ENCODE measurements at regions not wholly inside any gene's neighbourhood (a gene's known extent, or its start where the extent isn't known, plus 50 kb on each side); places are given as distances from the start of the nearest gene placed in this dataset.
"Not testable (repeated sequence)": the region's sequence is repeated elsewhere in the genome, so short reads cannot be mapped to it uniquely, and the experiment has no call there.

DNA sequence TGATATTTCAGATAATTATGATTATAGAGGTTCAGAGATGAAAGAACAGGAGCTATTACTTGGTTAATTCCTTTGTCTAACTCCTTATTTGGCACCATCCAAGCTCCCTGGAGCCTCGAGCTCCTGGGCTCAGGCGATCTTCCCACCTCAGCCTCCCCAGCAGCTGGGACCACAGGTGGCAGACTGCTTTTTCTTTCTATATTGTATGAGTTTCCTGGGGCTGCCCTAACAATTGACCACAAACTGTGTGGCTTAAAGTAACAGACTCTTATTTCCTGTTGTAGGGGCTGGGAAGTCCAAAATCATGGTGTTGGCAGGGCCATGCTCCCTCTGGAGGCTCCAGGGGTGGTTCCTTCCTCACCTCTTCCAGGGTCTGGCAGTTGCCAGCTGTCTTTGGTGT, 163.3 kb upstream of the ADCY1 start:
- no peak for DNase-seq

GRCh38 chr7:45413419-45413818, 160.7 kb upstream of the ADCY1 start:
- DNase-seq = no peak

- no peak for DNase-seq
These were observed 159.9 kb upstream of the ADCY1 start for GRCh38 chr7:45414226-45414625.

- DNase-seq = no peak
These were observed 158.9 kb upstream of the ADCY1 start for GRCh38 chr7:45415265-45415664.

DNA sequence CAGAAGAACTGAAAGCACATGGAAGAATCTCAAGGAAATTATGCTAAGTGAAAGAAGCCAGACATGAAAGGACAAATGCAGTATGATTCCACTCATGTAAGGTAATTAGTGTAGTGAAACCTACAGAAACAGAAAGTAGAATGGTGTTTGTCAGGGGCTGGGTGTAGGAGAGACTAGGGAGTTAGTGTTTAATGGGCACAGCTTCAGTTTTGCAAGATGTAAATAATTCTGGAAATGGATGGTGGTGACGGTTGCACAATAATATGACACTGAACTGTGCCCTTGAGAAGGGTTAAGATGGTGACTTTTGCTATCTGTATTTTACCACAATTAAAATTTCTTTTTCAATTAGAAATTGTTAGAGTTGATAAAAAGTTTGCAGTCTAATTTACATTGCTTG, 157.3 kb upstream of the ADCY1 start:
- no peak for DNase-seq

DNA sequence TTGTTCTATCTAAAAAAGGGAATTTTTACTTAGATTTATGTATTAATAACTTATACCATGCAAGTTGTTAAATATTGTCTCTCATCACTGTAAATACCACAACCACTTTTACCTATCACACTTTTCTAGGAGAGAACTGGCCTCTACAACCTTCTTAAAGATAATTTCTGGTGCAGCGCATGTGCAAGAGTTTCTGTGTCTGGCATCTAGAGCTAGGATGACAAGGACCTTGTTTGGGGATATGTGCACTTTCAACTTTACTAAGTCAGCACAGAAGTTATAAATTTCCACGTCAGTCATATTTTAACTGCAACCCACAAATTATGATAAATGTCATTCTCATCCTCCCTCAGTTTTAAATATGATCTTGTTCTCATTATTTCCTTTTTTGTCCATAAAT, 156.9 kb upstream of the ADCY1 start:
- no peak for DNase-seq

- no peak for DNase-seq
These were observed 156.4 kb upstream of the ADCY1 start for GRCh38 chr7:45417735-45418134.

DNA sequence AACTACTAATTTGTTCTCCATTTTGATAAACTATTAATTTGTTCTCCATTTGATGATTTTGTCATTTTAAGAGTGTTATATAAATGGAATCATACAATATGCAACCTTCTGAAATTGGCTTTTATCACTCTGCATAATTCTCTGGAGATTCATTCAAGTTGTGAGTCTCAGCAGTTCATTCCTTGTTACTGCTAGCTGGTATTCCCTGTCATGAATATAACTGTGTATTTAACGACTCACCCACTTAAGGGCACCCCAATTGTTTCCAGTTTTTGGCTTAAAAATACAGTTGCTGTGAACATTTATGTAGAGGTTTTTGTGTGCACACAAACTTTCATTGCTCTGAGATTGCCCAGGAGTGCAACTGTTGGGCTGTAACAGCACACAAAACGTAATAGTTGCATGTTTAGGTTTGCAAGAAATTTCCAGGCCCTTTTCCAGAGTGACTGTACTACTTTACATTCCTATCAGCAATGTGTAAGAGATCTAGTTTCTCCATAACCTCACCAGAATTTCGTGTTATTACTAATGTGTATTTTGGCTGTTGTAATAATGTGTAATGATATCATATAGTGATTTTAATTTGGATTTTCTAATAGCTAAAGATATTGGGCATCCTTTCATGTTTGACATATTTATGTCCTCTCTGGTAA, 153.2 kb upstream of the ADCY1 start:
- DNase-seq = no peak

DNA sequence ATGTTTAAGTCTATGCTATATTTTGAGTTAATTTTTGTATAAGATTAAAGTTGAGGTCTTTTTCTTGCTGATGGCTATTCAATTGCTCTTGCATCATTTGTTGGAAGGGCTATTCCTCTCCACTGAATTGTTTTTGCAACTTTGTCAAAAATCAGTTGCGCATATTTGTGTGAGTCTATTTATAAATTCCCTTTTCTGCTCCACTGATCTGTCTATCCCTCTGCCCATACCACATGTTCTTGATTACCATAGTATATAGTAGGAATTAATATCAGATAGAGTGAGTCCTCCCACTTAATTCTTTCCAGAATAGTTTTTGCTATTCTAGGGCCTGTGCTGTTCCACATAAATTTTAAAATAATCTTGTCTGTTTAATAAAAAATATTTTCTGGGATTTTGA, 152.4 kb upstream of the ADCY1 start:
- DNase-seq = no peak

- no peak for DNase-seq
These were observed 143.8 kb upstream of the ADCY1 start for GRCh38 chr7:45430397-45430796.

GRCh38 chr7:45434167-45434784, 139.9 kb upstream of the ADCY1 start:
- no peak for DNase-seq

GRCh38 chr7:45435131-45435530, 139.0 kb upstream of the ADCY1 start:
- no peak for DNase-seq

DNA sequence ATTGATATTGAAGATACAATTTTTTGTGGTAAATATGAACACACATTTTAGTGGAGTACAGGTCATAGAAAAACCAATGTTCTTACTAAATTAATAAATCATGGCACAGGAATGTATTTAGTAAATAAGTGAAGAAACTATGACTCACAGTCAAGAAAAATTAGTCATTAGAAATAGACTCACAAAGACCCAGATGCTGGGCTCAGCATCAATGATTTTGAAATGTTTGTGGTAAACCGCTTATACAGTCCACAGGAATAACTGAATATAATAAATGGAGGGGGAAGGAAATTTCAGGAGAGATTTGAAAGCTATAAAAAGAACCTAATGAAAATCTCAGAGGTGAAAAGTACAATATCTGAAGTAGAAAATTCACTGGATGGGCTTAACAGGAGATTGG, 138.3 kb upstream of the ADCY1 start:
- peak; percentile 63 for DNase-seq

- not testable (repeated sequence) for DNase-seq
These were observed 133.4 kb upstream of the ADCY1 start for GRCh38 chr7:45440776-45441175.

GRCh38 chr7:45443263-45443662, 130.9 kb upstream of the ADCY1 start:
- DNase-seq = no peak

DNA sequence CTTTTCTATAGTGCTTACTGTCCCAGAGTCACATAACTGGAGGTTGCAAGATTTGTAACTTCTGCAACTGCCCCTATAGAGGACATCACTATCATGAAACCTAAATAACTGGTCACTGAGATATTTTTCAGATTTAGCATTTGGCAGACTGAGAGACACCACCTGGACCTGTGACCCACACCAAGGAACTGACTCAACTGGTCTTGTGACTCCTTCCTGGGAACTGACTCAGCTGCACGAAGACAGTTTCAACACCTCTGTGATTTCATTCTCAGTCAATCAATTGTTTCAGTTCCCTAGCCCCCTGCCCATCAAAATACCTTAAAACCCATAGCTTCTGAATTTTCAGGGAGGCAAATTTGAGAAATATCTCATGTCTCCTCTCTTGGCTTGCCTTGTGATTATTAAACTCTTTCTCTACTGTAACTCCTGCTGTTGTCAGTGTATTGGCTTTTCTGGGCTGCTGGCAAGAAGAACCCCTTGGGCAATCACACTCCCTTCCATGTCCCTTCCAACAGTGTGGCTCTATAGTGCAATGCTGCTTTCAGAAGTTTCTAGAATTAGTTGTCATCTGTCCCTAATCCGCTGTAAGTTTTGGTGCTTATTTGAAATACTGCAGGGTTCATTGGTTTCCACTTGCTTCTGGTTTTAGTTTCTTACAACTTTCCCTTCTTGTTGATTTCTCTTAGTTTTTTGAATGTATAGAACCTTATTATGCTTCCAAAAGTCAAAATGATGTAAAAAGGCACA, 127.8 kb upstream of the ADCY1 start:
- DNase-seq = no peak

GRCh38 chr7:45447296-45447695, 126.9 kb upstream of the ADCY1 start:
- DNase-seq = no peak

DNA sequence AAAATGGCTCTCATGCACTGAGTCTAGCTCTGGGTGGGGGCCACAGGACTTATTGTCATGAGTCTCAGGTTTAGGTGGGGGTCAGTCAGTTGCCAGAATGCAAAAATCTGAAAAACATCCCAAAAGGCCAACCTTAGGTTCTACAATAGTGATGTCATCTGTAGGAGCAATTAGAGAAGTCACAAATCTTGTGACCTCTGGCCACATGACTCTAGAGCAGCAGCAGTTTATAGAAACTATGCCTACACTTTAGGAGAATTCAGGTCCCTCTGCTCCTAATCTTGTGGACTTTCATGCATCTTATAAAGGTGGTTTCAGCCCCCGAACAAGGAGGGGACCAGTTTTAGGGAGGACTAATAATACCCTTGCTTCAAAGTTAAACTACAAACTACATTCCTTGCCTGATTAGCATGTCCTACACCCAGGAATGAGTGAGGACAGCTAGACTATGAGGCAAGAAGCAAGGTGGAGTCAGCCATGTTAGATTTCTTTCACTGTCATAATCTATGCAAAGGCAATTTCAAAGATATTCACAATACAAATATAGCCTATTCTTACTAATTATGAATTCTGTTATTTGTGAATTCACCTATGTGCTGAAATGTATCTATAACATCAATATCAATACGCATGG, 123.5 kb upstream of the ADCY1 start:
- no peak for DNase-seq

DNA sequence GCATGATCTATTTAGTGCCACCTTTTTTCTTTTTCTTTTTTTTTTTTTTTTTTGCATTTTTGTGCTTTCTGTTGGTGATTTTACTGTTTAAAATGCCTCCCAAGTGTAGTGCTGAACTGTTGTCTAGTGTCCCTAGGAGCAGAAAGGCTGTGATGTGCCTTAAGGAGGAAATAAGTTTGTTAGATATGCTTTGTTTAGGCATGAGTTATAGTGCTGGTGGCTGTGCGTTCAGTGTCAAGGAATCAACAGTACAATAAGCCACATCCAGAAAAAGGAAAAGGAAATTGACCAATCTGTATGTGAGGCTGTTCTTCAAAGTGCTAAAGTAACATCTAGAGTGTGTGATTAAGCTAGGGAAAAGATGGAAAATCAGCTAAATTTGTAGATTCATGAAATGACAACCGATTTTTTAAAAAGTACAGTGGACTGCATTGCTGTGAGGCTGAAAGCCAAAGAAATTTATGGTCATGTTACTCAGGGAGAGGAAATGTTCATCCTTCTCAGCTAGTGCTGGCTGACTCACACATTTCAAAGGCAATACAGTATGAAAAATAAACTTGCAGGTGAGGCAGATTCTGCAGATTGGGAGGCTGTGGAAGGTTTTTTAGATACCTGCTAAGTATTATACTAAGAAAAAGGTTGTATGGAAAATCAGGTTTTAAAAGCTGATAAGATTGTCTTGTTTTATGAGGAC, 122.7 kb upstream of the ADCY1 start:
- no peak for DNase-seq

DNA sequence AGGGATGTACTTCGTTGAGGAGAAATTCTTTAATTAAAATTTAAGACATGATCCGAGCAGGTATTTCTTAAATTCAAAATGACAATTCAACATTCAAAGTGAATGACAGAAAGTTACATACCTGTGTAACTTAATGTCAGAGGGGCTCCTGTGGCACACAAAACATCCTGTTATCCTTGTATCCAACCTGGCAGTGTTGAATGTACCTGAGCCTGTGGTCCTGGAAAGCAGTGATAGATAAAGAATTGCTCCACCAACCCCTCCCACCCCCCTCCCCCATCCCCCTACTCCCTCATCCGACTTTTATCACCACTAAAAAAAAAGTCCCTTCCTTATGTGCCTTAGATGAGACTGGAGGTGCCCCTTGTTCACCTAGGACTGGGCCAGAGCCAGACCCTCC, 119.4 kb upstream of the ADCY1 start:
- DNase-seq = no peak

GRCh38 chr7:45455662-45456061, 118.5 kb upstream of the ADCY1 start:
- no peak for DNase-seq

DNA sequence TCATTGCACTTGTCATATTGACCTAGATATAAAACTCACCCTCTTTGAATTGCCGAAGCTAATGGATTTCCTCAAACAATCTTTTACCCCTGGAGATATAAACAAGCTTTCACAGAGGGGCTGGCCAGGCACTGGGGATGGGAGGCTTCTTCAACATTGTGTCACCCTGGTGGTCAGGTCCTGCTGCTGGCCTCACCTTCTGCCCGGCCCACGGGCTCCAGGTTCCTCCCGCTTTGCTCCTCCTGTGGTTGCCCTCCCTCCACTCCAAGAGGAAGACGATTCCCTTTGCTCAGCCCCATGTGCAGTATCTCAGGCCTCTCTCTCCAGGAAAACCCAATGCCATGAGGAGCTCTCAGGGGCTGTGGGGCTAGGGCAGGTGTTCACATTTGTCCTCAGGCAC, 118.1 kb upstream of the ADCY1 start:
- no peak for DNase-seq
